Skeletal muscle cell (primary cell): ENCODE measurements at regions not wholly inside any gene's neighbourhood (a gene's known extent, or its start where the extent isn't known, plus 50 kb on each side); places are given as distances from the start of the nearest gene placed in this dataset.
"Not testable (repeated sequence)": the region's sequence is repeated elsewhere in the genome, so short reads cannot be mapped to it uniquely, and the experiment has no call there.

Experiments
- DNase-seq: peaks from one replicate; pipeline ENCODE4 v3.0.0-alpha.2; 2010; ENCODE audit warnings: low read depth
- H3K4me3 ChIP-seq: 2 replicates; pipeline ENCODE4 v1.5.1; 2011; ENCODE audit warnings: low read depth, mild to moderate bottlenecking, control low read depth, low read length, moderate library complexity

- DNase-seq: no peak
Measured at GRCh38 chr7:124101173-124101768, 68.4 kb upstream of the TMEM229A start.

GRCh38 chr7:124100190-124100589, 67.3 kb upstream of the TMEM229A start:
- DNase-seq: no peak
- H3K4me3 ChIP-seq: no peak overlapping the region

More at GRCh38 chr7:124101173-124101768, 68.4 kb upstream of the TMEM229A start:
- no peak overlapping the region for H3K4me3 ChIP-seq

- not testable (repeated sequence) for DNase-seq, H3K4me3 ChIP-seq
Measured at GRCh38 chr7:124099585-124099984, 66.7 kb upstream of the TMEM229A start.

- H3K4me3 ChIP-seq: no peak overlapping the region
Measured at GRCh38 chr7:124089621-124090020, 56.8 kb upstream of the TMEM229A start.

GRCh38 chr7:124088590-124088989, 55.7 kb upstream of the TMEM229A start:
- no peak for DNase-seq
- H3K4me3 ChIP-seq: no peak overlapping the region

More at GRCh38 chr7:124089621-124090020, 56.8 kb upstream of the TMEM229A start:
- no peak for DNase-seq

GRCh38 chr7:124086843-124087242, 54.0 kb upstream of the TMEM229A start:
- no peak overlapping the region for H3K4me3 ChIP-seq
- no peak for DNase-seq

- no peak overlapping the region for H3K4me3 ChIP-seq
- no peak for DNase-seq
Measured at GRCh38 chr7:124085179-124085578, 52.3 kb upstream of the TMEM229A start.

- no peak for DNase-seq
- no peak overlapping the region for H3K4me3 ChIP-seq
Measured at GRCh38 chr7:124084024-124084423, 51.2 kb upstream of the TMEM229A start.
